Neural cell (in vitro differentiated cells): ENCODE measurements at regions not wholly inside any gene's neighbourhood (a gene's known extent, or its start where the extent isn't known, plus 50 kb on each side); places are given as distances from the start of the nearest gene placed in this dataset.

Experiments
- H2AFZ ChIP-seq: fragments of 200-600, 300-800 bp; sonication (generic), shearing (Covaris generic); 2 replicates; pipeline ENCODE4 v1.6.0; 2014; ENCODE audit warnings: low read depth, mild to moderate bottlenecking, antibody characterized with exemption, low read length, moderate library complexity
- H3F3A ChIP-seq: fragments of 200-600 bp; shearing (Covaris generic); 2 replicates; pipeline ENCODE4 v1.6.1; 2016; ENCODE audit warnings: mild to moderate bottlenecking, moderate library complexity, mixed read lengths, antibody characterized with exemption, low read length; ENCODE audit not compliant: insufficient read depth, poor library complexity, severe bottlenecking
- H3K27ac ChIP-seq: fragments of 200-600, 300-800 bp; sonication (generic), shearing (Covaris generic); 2 replicates; pipeline ENCODE4 v1.5.1; 2014; ENCODE audit warnings: mild to moderate bottlenecking, low read length, moderate library complexity
- H3K27me3 ChIP-seq: fragments of 300-800, 200-600 bp; sonication (generic), shearing (Covaris generic); 2 replicates; pipeline ENCODE4 v1.6.0; 2014; ENCODE audit warnings: mild to moderate bottlenecking, low read depth, low read length, moderate library complexity; ENCODE audit not compliant: insufficient read depth
- H3K36me3 ChIP-seq: fragments of 300-800, 200-600 bp; sonication (generic), shearing (Covaris generic); 2 replicates; pipeline ENCODE4 v1.5.1; 2014; ENCODE audit warnings: mild to moderate bottlenecking, antibody characterized with exemption, low read length, moderate library complexity; ENCODE audit not compliant: insufficient read depth
- H3K4me2 ChIP-seq: fragments of 300-800, 200-600 bp; sonication (generic), shearing (Covaris generic); 2 replicates; pipeline ENCODE4 v1.6.0; 2014; ENCODE audit warnings: mild to moderate bottlenecking, low read length
- H3K4me3 ChIP-seq: fragments of 300-800, 200-600 bp; sonication (generic), shearing (Covaris generic); 2 replicates; pipeline ENCODE4 v1.5.1; 2014; ENCODE audit warnings: mild to moderate bottlenecking, low read length, moderate library complexity
- H3K79me2 ChIP-seq: fragments of 200-600 bp; shearing (Covaris generic); replicated peaks from 2 replicates; pipeline ENCODE4 v1.6.0; 2014; ENCODE audit warnings: mild to moderate bottlenecking, low read length, moderate library complexity; ENCODE audit not compliant: insufficient read depth
- H3K9ac ChIP-seq: fragments of 300-800, 200-600 bp; sonication (generic), shearing (Covaris generic); 2 replicates; pipeline ENCODE4 v1.6.1; 2016; ENCODE audit warnings: mild to moderate bottlenecking, low read length, mixed read lengths
- H3K9me2 ChIP-seq: fragments of 200-600 bp; shearing (Covaris generic); 2 replicates; pipeline ENCODE4 v1.6.1; 2016; ENCODE audit warnings: mild to moderate bottlenecking, low read length, mixed read lengths; ENCODE audit not compliant: insufficient read depth
- H3K9me3 ChIP-seq: fragments of 200-600, 300-800 bp; sonication (generic), shearing (Covaris generic); 2 replicates; pipeline ENCODE4 v1.6.1; 2016; ENCODE audit warnings: mild to moderate bottlenecking, mixed run types, low read length, moderate library complexity, mixed read lengths
- H4K20me1 ChIP-seq: fragments of 200-600 bp; shearing (Covaris generic); 2 replicates; pipeline ENCODE4 v1.6.1; 2016; ENCODE audit warnings: mild to moderate bottlenecking, mixed run types; ENCODE audit not compliant: insufficient read depth
- EP300 ChIP-seq: fragments of 450-650 bp; conservative IDR thresholded peaks from 2 replicates; pipeline ENCODE4 v1.6.1; 2014; ENCODE audit warnings: antibody characterized with exemption, mild to moderate bottlenecking, moderate library complexity; ENCODE audit not compliant: poor library complexity, severe bottlenecking
- EZH2 ChIP-seq: fragments of 200-600, 300-800 bp; shearing (Covaris generic), sonication (generic); IDR thresholded peaks from 2 replicates; pipeline ENCODE4 v1.6.1; 2014; ENCODE audit warnings: antibody characterized with exemption, low read length, borderline replicate concordance, mild to moderate bottlenecking; ENCODE audit not compliant: insufficient read depth, poor library complexity, severe bottlenecking
- MXI1 ChIP-seq: fragments of 450-650 bp; conservative IDR thresholded peaks from 2 replicates; pipeline ENCODE4 v1.6.1; 2014; ENCODE audit warnings: antibody characterized with exemption, mild to moderate bottlenecking; ENCODE audit not compliant: poor library complexity, severe bottlenecking
- POLR2AphosphoS5 ChIP-seq: IDR thresholded peaks from 2 replicates; pipeline ENCODE4 v1.6.1; 2012
- RAD21 ChIP-seq: fragments of 450-650 bp; conservative IDR thresholded peaks from 2 replicates; pipeline ENCODE4 v1.6.1; 2014; ENCODE audit warnings: antibody characterized with exemption, mild to moderate bottlenecking, moderate library complexity
- REST ChIP-seq: IDR thresholded peaks from 2 replicates; pipeline ENCODE4 v1.6.1; 2012; ENCODE audit warnings: borderline replicate concordance
- SMC3 ChIP-seq: fragments of 450-650 bp; conservative IDR thresholded peaks from 2 replicates; pipeline ENCODE4 v1.6.1; 2014; ENCODE audit warnings: antibody characterized with exemption, mild to moderate bottlenecking, moderate library complexity; ENCODE audit not compliant: poor library complexity
- TAF1 ChIP-seq: IDR thresholded peaks from 2 replicates; pipeline ENCODE4 v1.6.1; 2012; ENCODE audit warnings: low read depth
- TF ChIP-seq, protein P1 (sequence below): fragments of 450-650 bp; IDR thresholded peaks from 2 replicates; pipeline ENCODE4 v1.5.1; 2014; ENCODE audit warnings: antibody characterized with exemption, mild to moderate bottlenecking, moderate library complexity; ENCODE audit not compliant: poor library complexity, severe bottlenecking

DNA sequence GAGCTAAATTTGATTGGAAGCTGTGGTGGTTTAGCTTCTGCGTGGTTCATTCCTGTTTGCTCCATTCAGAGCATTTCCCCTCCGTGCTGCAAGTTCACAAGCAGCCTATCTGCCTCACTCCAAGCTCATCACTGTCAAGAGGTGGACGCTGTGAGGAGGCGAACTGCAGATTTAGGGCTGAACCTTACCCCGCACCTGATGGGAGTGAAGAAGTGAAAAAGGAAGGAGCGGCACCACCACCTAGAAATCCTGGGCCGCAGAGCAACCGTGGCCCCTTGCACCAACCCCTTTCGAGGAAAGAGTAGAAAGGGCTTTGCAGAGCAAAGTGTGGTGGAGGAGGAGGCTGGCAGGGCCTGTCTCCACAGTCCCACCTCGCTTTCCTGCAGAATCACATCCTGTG is 117.4 kb downstream of the IER5 start:
- no peaks in the 10 kb centered on the region for H3K36me3 ChIP-seq

DNA sequence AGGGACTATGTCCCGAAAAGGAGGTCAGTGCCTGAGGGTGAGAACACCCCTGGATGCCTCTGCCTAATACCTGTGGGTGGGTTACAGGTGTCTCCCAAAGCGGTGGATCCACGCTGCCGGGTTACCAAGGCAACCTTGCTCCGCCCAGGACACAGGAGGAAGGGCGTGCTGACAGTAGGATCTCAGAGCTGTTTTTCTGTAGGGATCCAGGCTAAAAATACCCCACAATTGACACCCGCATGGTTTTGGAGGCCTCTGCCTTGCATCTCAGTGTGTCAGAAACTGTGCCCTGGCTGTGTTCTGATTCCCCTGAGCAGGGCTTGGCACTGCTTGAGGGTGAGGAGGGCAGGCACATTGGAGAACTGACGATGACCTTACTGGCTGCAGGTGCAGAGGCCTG is 118.0 kb downstream of the IER5 start:
- H3K4me2 ChIP-seq, result no peak overlapping the region
- no peak overlapping the region for H3K27ac ChIP-seq

More for the DNA sequence above, 117.4 kb downstream of the IER5 start:
- Histone ChIP-seq H3K79me2 (no peaks in the 10 kb centered on the region), H3K9me2 (no peaks in the 10 kb centered on the region), H4K20me1 (no peaks in the 10 kb centered on the region), H3F3A (no peaks in the 10 kb centered on the region), H3K9ac (no peak overlapping the region), H2AFZ (no peak overlapping the region), H3K27me3 (no peaks in the 10 kb centered on the region), H3K4me3 (no peak overlapping the region), H3K27ac (no peak overlapping the region), H3K4me2 (no peak overlapping the region), H3K9me3 (no peaks in the 10 kb centered on the region)
- TF ChIP-seq POLR2AphosphoS5 (no peak), SMC3 (no peak), REST (no peak), RAD21 (no peak), EP300 (no peak), TAF1 (no peak), EZH2 (no peak), MXI1 (no peak)
- TF ChIP-seq, protein P1, sequence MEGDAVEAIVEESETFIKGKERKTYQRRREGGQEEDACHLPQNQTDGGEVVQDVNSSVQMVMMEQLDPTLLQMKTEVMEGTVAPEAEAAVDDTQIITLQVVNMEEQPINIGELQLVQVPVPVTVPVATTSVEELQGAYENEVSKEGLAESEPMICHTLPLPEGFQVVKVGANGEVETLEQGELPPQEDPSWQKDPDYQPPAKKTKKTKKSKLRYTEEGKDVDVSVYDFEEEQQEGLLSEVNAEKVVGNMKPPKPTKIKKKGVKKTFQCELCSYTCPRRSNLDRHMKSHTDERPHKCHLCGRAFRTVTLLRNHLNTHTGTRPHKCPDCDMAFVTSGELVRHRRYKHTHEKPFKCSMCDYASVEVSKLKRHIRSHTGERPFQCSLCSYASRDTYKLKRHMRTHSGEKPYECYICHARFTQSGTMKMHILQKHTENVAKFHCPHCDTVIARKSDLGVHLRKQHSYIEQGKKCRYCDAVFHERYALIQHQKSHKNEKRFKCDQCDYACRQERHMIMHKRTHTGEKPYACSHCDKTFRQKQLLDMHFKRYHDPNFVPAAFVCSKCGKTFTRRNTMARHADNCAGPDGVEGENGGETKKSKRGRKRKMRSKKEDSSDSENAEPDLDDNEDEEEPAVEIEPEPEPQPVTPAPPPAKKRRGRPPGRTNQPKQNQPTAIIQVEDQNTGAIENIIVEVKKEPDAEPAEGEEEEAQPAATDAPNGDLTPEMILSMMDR, result no peak

More for the DNA sequence above, 118.0 kb downstream of the IER5 start:
- Histone ChIP-seq H3K9me3 (no peaks in the 10 kb centered on the region), H3F3A (no peaks in the 10 kb centered on the region), H3K9me2 (no peaks in the 10 kb centered on the region), H3K27me3 (no peaks in the 10 kb centered on the region), H3K79me2 (no peaks in the 10 kb centered on the region), H3K4me3 (no peak overlapping the region), H3K36me3 (no peaks in the 10 kb centered on the region), H3K9ac (no peak overlapping the region), H4K20me1 (no peaks in the 10 kb centered on the region), H2AFZ (no peak overlapping the region)
- TF ChIP-seq SMC3 (no peak), RAD21 (no peak), REST (no peak), POLR2AphosphoS5 (no peak), TAF1 (no peak), EP300 (no peak), EZH2 (no peak)
- TF ChIP-seq, protein P1, result no peak
